IPS-11a (cell line): ENCODE measurements at regions not wholly inside any gene's neighbourhood (a gene's known extent, or its start where the extent isn't known, plus 50 kb on each side); places are given as distances from the start of the nearest gene placed in this dataset.
A peak's percentile ranks its signal among the peaks of the same experiment; 100 is the strongest.
"Not testable (repeated sequence)": the region's sequence is repeated elsewhere in the genome, so short reads cannot be mapped to it uniquely, and the experiment has no call there.

Experiments used
- H3K4me3 ChIP-seq: one replicate; pipeline ENCODE4 v1.5.1; 2013; ENCODE audit warnings: low read depth, low read length, control low read depth

- no peak overlapping the region for H3K4me3 ChIP-seq
Measured at GRCh38 chr7:152905949-152906348, 146.4 kb downstream of the ACTR3B start.

DNA sequence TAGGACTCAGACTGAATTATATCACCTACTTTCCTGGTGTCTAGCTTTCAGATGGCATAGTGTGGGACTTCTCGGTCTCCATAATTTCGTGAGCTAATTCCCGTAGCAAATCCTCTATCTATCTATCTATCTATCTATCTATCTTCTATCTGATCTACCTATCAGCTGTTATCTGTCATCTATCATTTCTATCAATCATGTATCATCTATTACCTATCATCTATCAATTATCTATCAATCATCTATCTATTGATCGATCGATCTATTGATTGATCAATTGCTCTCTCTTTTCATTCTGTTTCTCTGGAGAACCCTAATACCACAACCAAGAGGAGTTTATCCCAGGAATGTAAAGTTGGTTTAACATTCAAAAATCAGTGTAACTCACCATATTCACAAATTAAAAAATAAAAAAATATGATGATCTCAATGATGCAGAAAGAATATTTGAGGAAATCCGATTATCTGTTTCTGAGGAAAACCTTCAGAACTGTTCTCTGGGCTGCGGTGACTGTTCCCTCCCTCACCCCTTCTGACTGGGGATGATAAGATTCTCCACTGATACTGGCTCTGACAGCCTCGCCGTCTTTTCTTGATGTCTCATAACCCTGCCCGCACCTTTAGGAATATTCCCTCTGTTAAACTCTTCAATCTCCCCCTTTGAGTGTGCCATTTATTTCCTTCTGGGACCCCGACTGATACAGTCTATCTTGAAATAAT, 147.7 kb downstream of the ACTR3B start:
- H3K4me3 ChIP-seq: no peak overlapping the region

DNA sequence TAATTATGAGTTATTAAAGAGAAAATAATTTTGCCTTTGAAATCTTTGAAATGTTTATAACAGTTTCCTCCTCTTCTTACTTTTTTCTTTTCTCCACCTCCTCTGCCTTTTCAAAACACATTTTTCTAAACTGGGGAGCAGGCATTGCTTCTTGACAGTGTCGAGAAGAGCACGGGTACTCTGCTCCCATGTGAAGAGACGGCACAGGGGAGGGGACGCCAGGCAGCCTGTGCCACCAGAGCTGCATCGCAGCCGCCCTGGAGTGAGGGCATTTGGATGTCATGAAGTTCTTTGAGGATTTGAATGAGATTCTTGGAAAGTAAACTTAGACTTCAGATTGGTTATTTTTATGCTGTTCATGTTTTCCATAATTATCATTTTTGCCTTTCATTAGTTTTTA, 149.7 kb downstream of the ACTR3B start:
- H3K4me3 ChIP-seq: no peak overlapping the region

GRCh38 chr7:152909683-152910544, 150.4 kb downstream of the ACTR3B start:
- H3K4me3 ChIP-seq: no peak overlapping the region

GRCh38 chr7:152910545-152911225, 151.1 kb downstream of the ACTR3B start:
- H3K4me3 ChIP-seq: no peak overlapping the region

- H3K4me3 ChIP-seq: no peak overlapping the region
Measured at GRCh38 chr7:152911226-152911560, 151.6 kb downstream of the ACTR3B start.

DNA sequence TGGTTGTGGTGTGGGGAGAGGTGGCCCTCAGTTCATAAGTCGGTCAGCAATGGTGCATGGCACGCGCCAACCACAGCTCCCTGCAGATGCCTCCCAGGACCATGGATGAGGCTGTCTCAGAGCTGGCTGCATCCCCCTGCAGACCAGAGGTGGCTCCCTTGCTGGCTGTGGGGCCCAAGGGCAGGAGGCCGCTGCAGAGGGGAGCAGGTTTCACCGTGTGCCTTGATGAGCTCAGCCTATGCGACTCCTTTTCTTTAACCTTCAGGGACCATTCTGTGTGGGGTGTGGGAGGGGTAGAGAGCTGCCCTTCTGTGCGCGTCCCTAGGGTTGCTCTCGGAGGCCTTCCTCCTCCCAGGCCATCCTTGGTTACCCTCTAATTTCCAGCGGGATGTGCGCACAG, 152.4 kb downstream of the ACTR3B start:
- no peak overlapping the region for H3K4me3 ChIP-seq

GRCh38 chr7:152912511-152912910, 153.0 kb downstream of the ACTR3B start:
- H3K4me3 ChIP-seq: no peak overlapping the region

- no peak overlapping the region for H3K4me3 ChIP-seq
Measured at GRCh38 chr7:152913492-152913891, 153.9 kb downstream of the ACTR3B start.

- H3K4me3 ChIP-seq: no peak overlapping the region
Measured at GRCh38 chr7:152914014-152914844, 154.7 kb downstream of the ACTR3B start.

DNA sequence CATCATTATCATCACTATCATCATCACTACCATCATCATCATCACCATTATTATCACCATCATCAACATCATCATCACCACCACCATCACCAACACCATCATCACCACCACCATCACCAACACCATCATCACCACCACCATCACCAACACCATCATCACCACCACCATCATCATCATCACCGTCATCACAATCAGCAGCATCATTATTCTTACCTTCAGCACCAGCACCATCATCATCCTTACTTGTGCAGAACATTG, 155.2 kb downstream of the ACTR3B start:
- H3K4me3 ChIP-seq: not testable (repeated sequence)

- no peak overlapping the region for H3K4me3 ChIP-seq
Measured at GRCh38 chr7:152922318-152923081, 162.9 kb downstream of the ACTR3B start.

GRCh38 chr7:152923711-152924110, 164.2 kb downstream of the ACTR3B start:
- H3K4me3 ChIP-seq: no peak overlapping the region

DNA sequence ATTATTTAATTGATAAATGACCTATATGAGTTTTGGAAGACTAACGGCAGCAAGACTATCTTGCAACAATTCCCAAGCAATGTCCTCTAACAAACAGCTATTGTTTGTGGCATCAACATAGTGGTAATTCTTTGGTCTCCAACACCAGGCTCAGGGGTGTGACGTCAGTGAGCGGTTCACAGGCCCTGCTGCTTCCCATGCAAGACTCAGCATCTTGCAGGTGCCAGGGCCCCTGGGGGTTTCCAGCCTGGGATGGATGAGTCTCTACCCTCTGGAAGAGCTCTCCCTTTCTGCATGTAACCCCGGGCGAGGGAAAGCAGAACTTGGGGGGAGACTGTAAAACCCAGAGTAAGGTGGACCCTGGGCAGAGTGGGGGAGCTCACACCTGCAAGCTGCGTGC, 164.7 kb downstream of the ACTR3B start:
- no peak overlapping the region for H3K4me3 ChIP-seq

DNA sequence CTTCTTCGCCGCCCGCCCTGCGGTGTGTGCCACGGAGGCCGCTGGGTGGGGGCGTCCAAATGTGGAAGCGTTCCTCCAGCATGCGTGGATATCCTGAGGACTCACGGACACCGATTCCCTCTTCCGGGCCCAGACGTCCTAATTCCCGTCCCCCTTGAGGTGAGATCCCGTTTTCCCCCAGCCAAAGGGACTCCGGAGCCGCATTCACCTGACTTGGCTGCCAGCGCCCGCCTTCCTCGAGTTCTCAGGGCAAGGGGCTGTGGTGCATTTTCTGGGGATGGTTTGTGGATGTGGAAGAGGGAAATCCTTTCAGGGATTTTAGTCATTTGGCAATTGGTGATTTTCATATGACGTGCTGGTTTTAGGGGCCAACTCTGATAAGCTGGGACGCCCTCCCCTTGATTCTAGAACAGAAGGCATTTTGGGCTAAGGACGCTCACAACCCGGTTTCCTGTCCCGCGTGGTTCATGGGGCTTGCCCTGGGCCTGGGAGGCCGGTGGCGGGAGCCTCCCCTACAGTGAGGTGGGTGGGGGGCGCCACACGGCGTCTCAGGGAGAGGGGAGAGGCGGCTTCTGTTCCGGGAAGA, 165.4 kb downstream of the ACTR3B start:
- peak overlapping the region; percentile 62 for H3K4me3 ChIP-seq

DNA sequence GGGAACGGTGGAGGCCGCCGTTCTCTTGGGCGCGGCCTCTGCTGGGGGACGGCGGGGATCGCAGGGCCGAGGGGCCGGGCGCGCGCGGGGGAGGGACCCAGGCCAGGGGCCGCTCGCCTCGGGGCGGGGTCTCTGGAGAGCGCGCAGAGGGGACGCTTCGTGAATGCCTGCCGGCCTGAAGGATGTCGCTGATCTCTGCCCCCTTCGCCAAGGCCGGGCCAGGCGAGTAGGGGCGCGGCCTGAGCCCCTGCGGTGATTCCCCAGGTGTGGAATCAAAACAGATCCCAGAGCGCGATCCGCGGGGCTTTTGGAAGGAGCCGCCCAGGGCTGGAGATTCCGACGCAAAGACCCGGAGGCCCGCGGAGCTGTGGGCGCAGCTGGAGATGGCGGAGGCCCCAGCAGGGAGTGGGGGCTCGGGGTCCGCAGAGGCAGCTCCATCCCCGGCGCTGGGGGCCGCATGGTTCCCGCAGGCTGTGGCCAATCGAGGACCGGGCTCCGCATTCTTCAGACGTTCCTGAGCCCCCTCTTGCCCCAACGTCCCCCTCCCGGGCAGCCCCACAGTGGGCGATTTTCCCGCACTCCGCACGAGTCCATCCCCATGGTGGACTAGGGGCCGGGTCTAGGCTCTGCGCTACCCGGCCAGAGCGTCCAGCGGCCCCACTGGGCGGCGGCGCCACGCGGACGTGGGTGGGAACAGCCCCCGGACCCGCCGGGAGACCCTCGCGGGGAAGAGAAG, 166.0 kb downstream of the ACTR3B start:
- H3K4me3 ChIP-seq: peak overlapping the region; percentile 62

DNA sequence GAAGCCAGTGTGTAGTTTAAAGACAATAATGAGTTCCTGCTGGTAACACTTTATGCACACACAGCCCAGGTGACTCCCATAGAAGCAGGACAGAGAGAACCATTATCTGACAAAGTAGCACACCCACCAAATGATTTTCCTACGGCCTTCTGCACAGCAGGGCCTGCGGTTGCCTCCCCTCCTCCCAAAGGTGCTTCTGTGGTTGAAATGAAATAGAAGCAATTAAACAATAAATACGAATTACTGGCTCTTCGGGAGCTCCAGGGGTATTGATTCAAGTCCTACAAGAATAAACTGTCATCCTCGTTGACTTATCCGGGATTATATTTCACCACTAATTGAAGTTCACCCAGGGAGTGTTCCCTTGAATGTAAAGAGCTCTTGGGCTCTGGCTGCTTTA, 172.1 kb downstream of the ACTR3B start:
- no peak overlapping the region for H3K4me3 ChIP-seq

GRCh38 chr7:152937282-152937681, 177.7 kb downstream of the ACTR3B start:
- H3K4me3 ChIP-seq: no peak overlapping the region

GRCh38 chr7:152946616-152947015, 187.1 kb downstream of the ACTR3B start:
- H3K4me3 ChIP-seq: not testable (repeated sequence)
